D341Med (cell line): ENCODE measurements at regions not wholly inside any gene's neighbourhood (a gene's known extent, or its start where the extent isn't known, plus 50 kb on each side); places are given as distances from the start of the nearest gene placed in this dataset.
"Not testable (repeated sequence)": the region's sequence is repeated elsewhere in the genome, so short reads cannot be mapped to it uniquely, and the experiment has no call there.

ENCODE experiments used
- DNase-seq: peaks from one replicate; pipeline ENCODE4 v3.0.0; 2012; ENCODE audit warnings: low spot score

GRCh38 chr9:65566018-65566417 is 109.7 kb upstream of the ZNG1E start:
- not testable (repeated sequence) for DNase-seq

GRCh38 chr9:65519018-65519417 is 156.7 kb upstream of the ZNG1E start:
- not testable (repeated sequence) for DNase-seq

GRCh38 chr9:65514465-65514864 is 161.3 kb upstream of the ZNG1E start:
- DNase-seq: not testable (repeated sequence)

GRCh38 chr9:65507897-65508296 is 167.8 kb upstream of the ZNG1E start:
- DNase-seq: not testable (repeated sequence)

- not testable (repeated sequence) for DNase-seq
These were observed 171.0 kb upstream of the ZNG1E start for GRCh38 chr9:65504686-65505085.

- DNase-seq: not testable (repeated sequence)
These were observed 172.0 kb upstream of the ZNG1E start for GRCh38 chr9:65503696-65504095.

- DNase-seq: not testable (repeated sequence)
These were observed 192.8 kb upstream of the ZNG1E start for GRCh38 chr9:65482890-65483289.

GRCh38 chr9:65481291-65481690 is 194.4 kb upstream of the ZNG1E start:
- not testable (repeated sequence) for DNase-seq

GRCh38 chr9:65474891-65475290 is 189.9 kb upstream of the FOXD4L5 start:
- not testable (repeated sequence) for DNase-seq

- DNase-seq: not testable (repeated sequence)
These were observed 188.2 kb upstream of the FOXD4L5 start for GRCh38 chr9:65473059-65473822.

GRCh38 chr9:65471106-65471505 is 186.1 kb upstream of the FOXD4L5 start:
- DNase-seq: not testable (repeated sequence)

GRCh38 chr9:65466911-65467734 is 182.1 kb upstream of the FOXD4L5 start:
- not testable (repeated sequence) for DNase-seq

- DNase-seq: not testable (repeated sequence)
These were observed 180.4 kb upstream of the FOXD4L5 start for GRCh38 chr9:65465246-65465895.

- DNase-seq: not testable (repeated sequence)
These were observed 177.5 kb upstream of the FOXD4L5 start for GRCh38 chr9:65462476-65462875.

- DNase-seq: no peak
These were observed 174.8 kb upstream of the FOXD4L5 start for GRCh38 chr9:65459756-65460320.

- no peak for DNase-seq
These were observed 174.0 kb upstream of the FOXD4L5 start for GRCh38 chr9:65458992-65459391.

- DNase-seq: no peak
These were observed 173.5 kb upstream of the FOXD4L5 start for GRCh38 chr9:65458465-65458864.

GRCh38 chr9:65456991-65457390 is 172.0 kb upstream of the FOXD4L5 start:
- DNase-seq: not testable (repeated sequence)

GRCh38 chr9:65455751-65456647 is 171.0 kb upstream of the FOXD4L5 start:
- DNase-seq: not testable (repeated sequence)

- not testable (repeated sequence) for DNase-seq
These were observed 170.1 kb upstream of the FOXD4L5 start for GRCh38 chr9:65455136-65455535.

- not testable (repeated sequence) for DNase-seq
These were observed 169.7 kb upstream of the FOXD4L5 start for GRCh38 chr9:65454666-65455065.
